ENCODE measurements at regions not wholly inside any gene's neighbourhood (a gene's known extent, or its start where the extent isn't known, plus 50 kb on each side); places are given as distances from the start of the nearest gene placed in this dataset.

GRCh38 chr7:35581605-35582210, 113.2 kb downstream of the HERPUD2 start:
- no peak overlapping the region for H3K9ac ChIP-seq (ENCODE audit: low read depth, low read length)

GRCh38 chr7:35576031-35576573, 118.8 kb downstream of the HERPUD2 start:
- no peaks in the 10 kb centered on the region for H3K36me3 ChIP-seq (ENCODE audit: insufficient read depth, low read length)
- no peaks in the 10 kb centered on the region; the same call in 1 of the 2 replicates for H3K9me3 ChIP-seq (ENCODE audit: control insufficient read depth, insufficient read depth, low read length)
- no peaks in the 10 kb centered on the region for H3K4me1 ChIP-seq (ENCODE audit: insufficient read depth, low read length)
- no peak overlapping the region for H3K9ac ChIP-seq (ENCODE audit: low read depth, low read length)

More at GRCh38 chr7:35581605-35582210, 113.2 kb downstream of the HERPUD2 start:
- Histone ChIP-seq H3K4me1 (ENCODE audit: insufficient read depth, low read length) (no peaks in the 10 kb centered on the region), H3K36me3 (ENCODE audit: insufficient read depth, low read length) (no peaks in the 10 kb centered on the region), H3K9me3 (ENCODE audit: control insufficient read depth, insufficient read depth, low read length) (no peaks in the 10 kb centered on the region; the same call in 1 of the 2 replicates)

- Histone ChIP-seq H3K9me3 (ENCODE audit: control insufficient read depth, insufficient read depth, low read length) (no peaks in the 10 kb centered on the region), H3K36me3 (ENCODE audit: insufficient read depth, low read length) (no peaks in the 10 kb centered on the region), H3K4me1 (ENCODE audit: insufficient read depth, low read length) (no peaks in the 10 kb centered on the region), H3K9ac (ENCODE audit: low read depth, low read length) (no peak overlapping the region)
Measured at GRCh38 chr7:35571611-35572240, 123.2 kb downstream of the HERPUD2 start.

GRCh38 chr7:35570937-35571336, 124.0 kb downstream of the HERPUD2 start:
- H3K36me3 ChIP-seq (ENCODE audit: insufficient read depth, low read length): no peaks in the 10 kb centered on the region
- no peaks in the 10 kb centered on the region for H3K9me3 ChIP-seq (ENCODE audit: control insufficient read depth, insufficient read depth, low read length)
- H3K9ac ChIP-seq (ENCODE audit: low read depth, low read length): no peak overlapping the region
- no peaks in the 10 kb centered on the region for H3K4me1 ChIP-seq (ENCODE audit: insufficient read depth, low read length)

GRCh38 chr7:35565927-35566326, 129.0 kb downstream of the HERPUD2 start:
- H3K9me3 ChIP-seq (ENCODE audit: control insufficient read depth, insufficient read depth, low read length): no peaks in the 10 kb centered on the region
- H3K9ac ChIP-seq (ENCODE audit: low read depth, low read length): no peak overlapping the region
- H3K4me1 ChIP-seq (ENCODE audit: insufficient read depth, low read length): no peaks in the 10 kb centered on the region
- no peaks in the 10 kb centered on the region for H3K36me3 ChIP-seq (ENCODE audit: insufficient read depth, low read length)

- Histone ChIP-seq H3K36me3 (ENCODE audit: insufficient read depth, low read length) (no peaks in the 10 kb centered on the region), H3K9me3 (ENCODE audit: control insufficient read depth, insufficient read depth, low read length) (no peaks in the 10 kb centered on the region), H3K9ac (ENCODE audit: low read depth, low read length) (no peak overlapping the region), H3K4me1 (ENCODE audit: insufficient read depth, low read length) (no peaks in the 10 kb centered on the region)
Measured at GRCh38 chr7:35558841-35559240, 136.1 kb downstream of the HERPUD2 start.

GRCh38 chr7:35556515-35557471, 138.1 kb downstream of the HERPUD2 start:
- Histone ChIP-seq H3K9me3 (ENCODE audit: control insufficient read depth, insufficient read depth, low read length) (no peaks in the 10 kb centered on the region), H3K36me3 (ENCODE audit: insufficient read depth, low read length) (no peaks in the 10 kb centered on the region), H3K4me1 (ENCODE audit: insufficient read depth, low read length) (no peaks in the 10 kb centered on the region), H3K9ac (ENCODE audit: low read depth, low read length) (no peak overlapping the region)

- Histone ChIP-seq H3K4me1 (ENCODE audit: insufficient read depth, low read length) (no peaks in the 10 kb centered on the region), H3K9me3 (ENCODE audit: control insufficient read depth, insufficient read depth, low read length) (no peaks in the 10 kb centered on the region), H3K36me3 (ENCODE audit: insufficient read depth, low read length) (no peaks in the 10 kb centered on the region), H3K9ac (ENCODE audit: low read depth, low read length) (no peak overlapping the region)
Measured at GRCh38 chr7:35555934-35556333, 139.0 kb downstream of the HERPUD2 start.

- H3K4me1 ChIP-seq (ENCODE audit: insufficient read depth, low read length): no peaks in the 10 kb centered on the region
- no peaks in the 10 kb centered on the region for H3K36me3 ChIP-seq (ENCODE audit: insufficient read depth, low read length)
- no peaks in the 10 kb centered on the region for H3K9me3 ChIP-seq (ENCODE audit: control insufficient read depth, insufficient read depth, low read length)
- no peak overlapping the region for H3K9ac ChIP-seq (ENCODE audit: low read depth, low read length)
Measured at GRCh38 chr7:35555386-35555785, 139.5 kb downstream of the HERPUD2 start.

GRCh38 chr7:35553519-35553918, 141.4 kb downstream of the HERPUD2 start:
- Histone ChIP-seq H3K9ac (ENCODE audit: low read depth, low read length) (no peak overlapping the region), H3K9me3 (ENCODE audit: control insufficient read depth, insufficient read depth, low read length) (no peaks in the 10 kb centered on the region), H3K36me3 (ENCODE audit: insufficient read depth, low read length) (no peaks in the 10 kb centered on the region), H3K4me1 (ENCODE audit: insufficient read depth, low read length) (no peaks in the 10 kb centered on the region)

GRCh38 chr7:35552691-35553090, 142.2 kb downstream of the HERPUD2 start:
- no peaks in the 10 kb centered on the region for H3K9me3 ChIP-seq (ENCODE audit: control insufficient read depth, insufficient read depth, low read length)
- no peak overlapping the region for H3K9ac ChIP-seq (ENCODE audit: low read depth, low read length)

GRCh38 chr7:35551321-35552081, 143.4 kb downstream of the HERPUD2 start:
- H3K9me3 ChIP-seq (ENCODE audit: control insufficient read depth, insufficient read depth, low read length): no peaks in the 10 kb centered on the region
- H3K9ac ChIP-seq (ENCODE audit: low read depth, low read length): no peak overlapping the region
- no peaks in the 10 kb centered on the region for H3K36me3 ChIP-seq (ENCODE audit: insufficient read depth, low read length)
- H3K4me1 ChIP-seq (ENCODE audit: insufficient read depth, low read length): no peaks in the 10 kb centered on the region

More at GRCh38 chr7:35552691-35553090, 142.2 kb downstream of the HERPUD2 start:
- Histone ChIP-seq H3K36me3 (ENCODE audit: insufficient read depth, low read length) (no peaks in the 10 kb centered on the region), H3K4me1 (ENCODE audit: insufficient read depth, low read length) (no peaks in the 10 kb centered on the region)

- H3K36me3 ChIP-seq (ENCODE audit: insufficient read depth, low read length): no peaks in the 10 kb centered on the region
- H3K9me3 ChIP-seq (ENCODE audit: control insufficient read depth, insufficient read depth, low read length): no peaks in the 10 kb centered on the region
- no peaks in the 10 kb centered on the region for H3K4me1 ChIP-seq (ENCODE audit: insufficient read depth, low read length)
- no peak overlapping the region for H3K9ac ChIP-seq (ENCODE audit: low read depth, low read length)
Measured at GRCh38 chr7:35550831-35551230, 144.1 kb downstream of the HERPUD2 start.

GRCh38 chr7:35549781-35550180, 145.2 kb downstream of the HERPUD2 start:
- no peak overlapping the region for H3K9ac ChIP-seq (ENCODE audit: low read depth, low read length)
- H3K9me3 ChIP-seq (ENCODE audit: control insufficient read depth, insufficient read depth, low read length): no peaks in the 10 kb centered on the region
- H3K36me3 ChIP-seq (ENCODE audit: insufficient read depth, low read length): no peaks in the 10 kb centered on the region
- no peaks in the 10 kb centered on the region for H3K4me1 ChIP-seq (ENCODE audit: insufficient read depth, low read length)
